Thoracic aorta (tissue), 2 donors: ENCODE measurements at regions not wholly inside any gene's neighbourhood (a gene's known extent, or its start where the extent isn't known, plus 50 kb on each side); places are given as distances from the start of the nearest gene placed in this dataset.

Experiments
- ATAC-seq: fragments of 150-250 bp; one replicate; pipeline ENCODE4 v1.8.0; 2017; ENCODE audit warnings: low read depth; ENCODE audit not compliant: insufficient number of reproducible peaks, low FRiP score
- DNase-seq: peaks from one replicate; pipeline ENCODE4 v3.0.0-alpha.2; 2020; ENCODE audit warnings: low spot score
- H3K27ac ChIP-seq, 2 donors: fragments of 200-600 bp; sonication (generic); 1 replicate in 1 of 2; 2 replicates in 1 of 2; pipeline ENCODE4 v1.5.1; 2016; ENCODE audit warnings: mild to moderate bottlenecking in 2 of 2, moderate library complexity in 2 of 2
- H3K27me3 ChIP-seq: fragments of 200-600 bp; sonication (generic); replicated peaks from 2 replicates; pipeline ENCODE4 v1.6.0; 2016; ENCODE audit warnings: mild to moderate bottlenecking; ENCODE audit not compliant: insufficient read depth
- H3K36me3 ChIP-seq: fragments of 200-600 bp; sonication (generic); one replicate; pipeline ENCODE4 v1.5.1; 2016
- H3K4me1 ChIP-seq, 2 donors: fragments of 200-600 bp; sonication (generic); 1 replicate in 1 of 2; 2 replicates in 1 of 2; pipeline versions ENCODE4 v1.5.1 to v1.6.0; 2016; ENCODE audit warnings: low read depth in 2 of 2, mild to moderate bottlenecking in 1 of 2; ENCODE audit not compliant: control insufficient read depth in 1 of 2
- H3K4me3 ChIP-seq: fragments of 200-600 bp; sonication (generic); 2 replicates; pipeline ENCODE4 v1.5.1; 2016; ENCODE audit warnings: mild to moderate bottlenecking
- H3K9me3 ChIP-seq: fragments of 200-600 bp; sonication (generic); 2 replicates; pipeline ENCODE4 v1.5.1; 2016
- TF ChIP-seq, protein P1 (sequence below): fragments of 200-600 bp; sonication (generic); IDR thresholded peaks from one replicate; pipeline ENCODE4 v1.5.1; 2019; ENCODE audit warnings: antibody characterized with exemption

DNA sequence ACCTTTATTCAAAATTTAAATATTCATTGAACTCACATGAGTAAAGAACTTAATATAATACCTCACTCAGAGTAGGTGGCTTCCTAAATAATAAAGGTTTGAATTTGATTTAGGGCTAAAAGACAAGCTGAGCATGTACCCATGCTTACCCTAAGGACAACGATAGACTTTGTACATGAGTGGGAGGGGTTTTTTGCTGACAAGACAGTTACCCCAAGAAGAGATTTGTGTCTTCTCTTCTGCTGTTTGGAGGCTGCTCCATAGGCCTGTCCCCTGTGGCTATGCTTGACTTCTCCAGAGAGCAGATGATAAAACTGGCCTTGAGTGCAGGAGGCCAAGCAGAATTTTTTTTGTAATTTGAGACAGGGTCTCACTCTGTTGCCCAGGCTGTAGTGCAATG, 383.9 kb downstream of the TMEM182 start:
- Histone ChIP-seq H3K4me1 (no peaks in the 10 kb centered on the region), H3K27ac (no peak overlapping the region), H3K27me3 (no peaks in the 10 kb centered on the region), H3K4me3 (no peak overlapping the region), H3K36me3 (no peaks in the 10 kb centered on the region), H3K9me3 (no peaks in the 10 kb centered on the region)
- DNase-seq = no peak
- ATAC-seq = no peak
- TF ChIP-seq, protein P1, sequence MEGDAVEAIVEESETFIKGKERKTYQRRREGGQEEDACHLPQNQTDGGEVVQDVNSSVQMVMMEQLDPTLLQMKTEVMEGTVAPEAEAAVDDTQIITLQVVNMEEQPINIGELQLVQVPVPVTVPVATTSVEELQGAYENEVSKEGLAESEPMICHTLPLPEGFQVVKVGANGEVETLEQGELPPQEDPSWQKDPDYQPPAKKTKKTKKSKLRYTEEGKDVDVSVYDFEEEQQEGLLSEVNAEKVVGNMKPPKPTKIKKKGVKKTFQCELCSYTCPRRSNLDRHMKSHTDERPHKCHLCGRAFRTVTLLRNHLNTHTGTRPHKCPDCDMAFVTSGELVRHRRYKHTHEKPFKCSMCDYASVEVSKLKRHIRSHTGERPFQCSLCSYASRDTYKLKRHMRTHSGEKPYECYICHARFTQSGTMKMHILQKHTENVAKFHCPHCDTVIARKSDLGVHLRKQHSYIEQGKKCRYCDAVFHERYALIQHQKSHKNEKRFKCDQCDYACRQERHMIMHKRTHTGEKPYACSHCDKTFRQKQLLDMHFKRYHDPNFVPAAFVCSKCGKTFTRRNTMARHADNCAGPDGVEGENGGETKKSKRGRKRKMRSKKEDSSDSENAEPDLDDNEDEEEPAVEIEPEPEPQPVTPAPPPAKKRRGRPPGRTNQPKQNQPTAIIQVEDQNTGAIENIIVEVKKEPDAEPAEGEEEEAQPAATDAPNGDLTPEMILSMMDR = no peak

DNA sequence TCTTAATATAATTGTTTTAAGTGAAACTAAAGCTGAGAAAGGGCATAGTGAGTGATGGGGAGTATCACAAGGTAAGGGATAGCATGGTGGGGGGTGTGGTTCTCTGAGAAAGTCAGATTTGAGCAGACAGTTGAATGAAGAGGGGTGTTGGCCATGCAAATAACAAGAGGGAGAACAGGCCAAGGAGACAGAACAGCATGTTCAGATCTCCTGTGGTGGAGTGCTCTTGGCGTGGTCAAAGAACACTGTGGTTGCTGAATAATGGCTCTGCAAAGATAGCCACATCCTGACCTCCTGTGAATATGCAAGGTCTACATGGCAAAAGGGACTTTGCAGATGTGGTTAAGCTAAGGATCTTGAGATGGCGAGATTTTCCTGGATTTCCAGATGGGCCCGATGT, 389.2 kb downstream of the TMEM182 start:
- Histone ChIP-seq H3K9me3 (no peaks in the 10 kb centered on the region), H3K4me3 (no peak overlapping the region), H3K4me1 (peaks cover 0 to 6% of the 10 kb centered on the region in 2 donors), H3K36me3 (no peaks in the 10 kb centered on the region), H3K27me3 (no peaks in the 10 kb centered on the region), H3K27ac (no peak overlapping the region)
- ATAC-seq = no peak
- DNase-seq = no peak
- TF ChIP-seq, protein P1 = no peak

DNA sequence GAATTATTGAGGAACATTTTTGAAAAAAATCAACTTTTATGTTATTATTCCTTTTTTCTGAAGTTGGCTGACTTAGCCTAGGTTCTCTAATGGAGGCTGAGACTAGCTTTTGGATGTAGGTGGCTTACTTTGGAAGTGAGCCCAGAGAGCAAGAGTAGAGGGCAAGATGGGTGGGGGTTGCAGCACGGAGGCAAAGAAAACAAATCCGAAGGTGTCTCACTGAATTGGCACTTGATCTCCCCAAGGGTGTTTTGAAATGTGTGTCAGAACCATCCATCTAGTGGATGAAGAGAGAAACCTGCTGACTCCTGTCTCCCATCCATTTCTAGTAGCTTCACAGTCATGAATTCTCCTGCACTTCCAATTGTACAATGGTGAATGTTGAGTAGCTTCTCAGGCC, 390.7 kb downstream of the TMEM182 start:
- H3K4me1 ChIP-seq = peaks cover 0 to 6% of the 10 kb centered on the region in 2 donors
- H3K4me3 ChIP-seq = no peak overlapping the region
- ATAC-seq (no peak), DNase-seq (no peak)
- TF ChIP-seq, protein P1 = no peak
- H3K27ac ChIP-seq = no peak overlapping the region
- no peaks in the 10 kb centered on the region for H3K9me3 ChIP-seq
- no peaks in the 10 kb centered on the region for H3K36me3 ChIP-seq
- no peaks in the 10 kb centered on the region for H3K27me3 ChIP-seq

DNA sequence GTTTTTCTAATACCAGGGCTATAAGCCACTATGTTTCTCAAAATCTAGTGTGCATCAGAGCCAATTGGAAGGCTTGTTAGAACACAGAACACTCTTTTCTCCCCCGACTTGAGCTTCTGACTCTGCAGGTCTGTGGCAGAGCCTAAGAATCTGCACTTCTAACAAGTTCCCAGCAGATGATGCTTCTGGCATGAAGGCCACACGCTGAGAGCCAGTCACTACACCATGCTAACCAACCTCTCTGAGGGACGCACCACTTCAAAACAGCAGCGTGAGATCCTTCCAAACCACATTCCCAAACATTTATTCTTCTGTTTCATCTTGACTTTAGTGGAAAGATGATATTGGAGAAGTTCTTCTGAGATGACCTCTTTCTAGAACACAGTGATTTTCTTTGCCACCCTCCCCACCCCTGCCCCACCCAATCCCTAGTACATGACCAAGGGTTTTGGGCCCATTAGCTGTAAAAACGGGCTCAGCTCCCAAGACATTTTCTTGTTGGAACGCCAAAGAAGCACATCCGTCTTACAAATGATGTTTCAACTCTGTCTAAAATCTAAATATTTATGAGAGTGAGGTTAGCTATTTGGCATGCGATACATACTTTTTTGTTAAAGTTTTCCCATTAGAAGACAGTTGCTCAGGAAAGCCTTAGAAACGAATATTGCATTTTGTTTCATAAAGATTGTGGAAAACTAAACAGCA, 391.9 kb downstream of the TMEM182 start:
- Histone ChIP-seq H3K9me3 (no peaks in the 10 kb centered on the region), H3K36me3 (no peaks in the 10 kb centered on the region), H3K4me3 (no peak overlapping the region), H3K27me3 (no peaks in the 10 kb centered on the region), H3K27ac (no peak overlapping the region), H3K4me1 (peaks cover 0 to 6% of the 10 kb centered on the region in 2 donors)
- ATAC-seq (no peak), DNase-seq (no peak)
- TF ChIP-seq, protein P1 = no peak

DNA sequence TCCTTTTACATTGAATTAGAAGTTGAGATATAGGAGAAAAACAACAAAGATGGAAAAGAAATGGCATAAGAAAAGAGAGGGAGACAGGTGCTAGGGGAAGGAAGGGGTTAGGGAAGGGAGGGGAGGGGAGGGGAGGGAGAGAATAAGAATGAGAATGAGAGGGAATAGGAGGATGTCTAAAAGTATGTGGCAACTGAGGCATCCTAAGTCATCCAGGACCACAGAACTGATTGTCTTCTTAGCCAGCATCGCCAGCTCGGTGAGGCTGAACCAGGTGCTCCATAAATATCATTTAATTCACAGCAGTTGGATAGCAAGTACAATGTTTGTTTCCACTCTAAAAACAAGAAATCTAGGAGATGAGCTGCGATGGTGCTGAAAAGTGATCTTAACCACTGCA, 393.5 kb downstream of the TMEM182 start:
- Histone ChIP-seq H3K27me3 (no peaks in the 10 kb centered on the region), H3K4me3 (no peak overlapping the region), H3K27ac (no peak overlapping the region), H3K9me3 (no peaks in the 10 kb centered on the region), H3K36me3 (no peaks in the 10 kb centered on the region), H3K4me1 (peaks cover 0 to 6% of the 10 kb centered on the region in 2 donors)
- ATAC-seq (no peak), DNase-seq (no peak)
- TF ChIP-seq, protein P1 = no peak
